ENCODE measurements at regions not wholly inside any gene's neighbourhood (a gene's known extent, or its start where the extent isn't known, plus 50 kb on each side); places are given as distances from the start of the nearest gene placed in this dataset.

DNA sequence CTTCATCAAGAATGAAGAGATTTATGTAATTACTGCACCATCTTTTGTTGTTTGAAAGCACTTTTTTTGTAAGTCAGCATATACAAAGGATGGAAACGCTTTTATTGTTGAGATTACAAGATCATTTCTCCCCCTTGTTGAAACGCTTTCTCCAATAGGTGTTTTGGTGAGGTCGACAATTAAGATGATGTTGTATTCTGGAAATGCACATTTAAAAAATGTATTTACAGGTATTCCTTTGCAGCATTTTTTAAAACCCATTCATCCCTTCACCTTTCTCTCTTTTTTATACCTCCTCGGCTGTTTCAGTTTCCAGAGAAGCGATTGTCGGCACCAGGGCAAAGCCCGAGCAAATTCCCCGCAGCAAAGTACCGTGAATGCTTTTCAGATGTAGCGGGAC, 499.9 kb downstream of the VRK1 start:
- H3K27me3 ChIP-seq (ENCODE audit: control insufficient read depth, insufficient read depth, low read length), result no peaks in the 10 kb centered on the region
- no peaks in the 10 kb centered on the region for H3K79me2 ChIP-seq
- H3K36me3 ChIP-seq (ENCODE audit: control insufficient read depth, insufficient read depth, low read length), result no peaks in the 10 kb centered on the region
- H3K27ac ChIP-seq, result no peak overlapping the region
- TF ChIP-seq, protein P1, sequence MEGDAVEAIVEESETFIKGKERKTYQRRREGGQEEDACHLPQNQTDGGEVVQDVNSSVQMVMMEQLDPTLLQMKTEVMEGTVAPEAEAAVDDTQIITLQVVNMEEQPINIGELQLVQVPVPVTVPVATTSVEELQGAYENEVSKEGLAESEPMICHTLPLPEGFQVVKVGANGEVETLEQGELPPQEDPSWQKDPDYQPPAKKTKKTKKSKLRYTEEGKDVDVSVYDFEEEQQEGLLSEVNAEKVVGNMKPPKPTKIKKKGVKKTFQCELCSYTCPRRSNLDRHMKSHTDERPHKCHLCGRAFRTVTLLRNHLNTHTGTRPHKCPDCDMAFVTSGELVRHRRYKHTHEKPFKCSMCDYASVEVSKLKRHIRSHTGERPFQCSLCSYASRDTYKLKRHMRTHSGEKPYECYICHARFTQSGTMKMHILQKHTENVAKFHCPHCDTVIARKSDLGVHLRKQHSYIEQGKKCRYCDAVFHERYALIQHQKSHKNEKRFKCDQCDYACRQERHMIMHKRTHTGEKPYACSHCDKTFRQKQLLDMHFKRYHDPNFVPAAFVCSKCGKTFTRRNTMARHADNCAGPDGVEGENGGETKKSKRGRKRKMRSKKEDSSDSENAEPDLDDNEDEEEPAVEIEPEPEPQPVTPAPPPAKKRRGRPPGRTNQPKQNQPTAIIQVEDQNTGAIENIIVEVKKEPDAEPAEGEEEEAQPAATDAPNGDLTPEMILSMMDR (IDR thresholded peaks at IDR 0.05), result no peak
- no peak overlapping the region for H3K9ac ChIP-seq
- H3K4me2 ChIP-seq (ENCODE audit: low read length), result no peak overlapping the region
- H3K4me3 ChIP-seq (ENCODE audit: low read depth, low read length), result no peak overlapping the region
- no peaks in the 10 kb centered on the region for H3K9me3 ChIP-seq (ENCODE audit: control insufficient read depth, low read length)
- no peaks in the 10 kb centered on the region for H3K4me1 ChIP-seq
- no peak overlapping the region for H2AFZ ChIP-seq

DNA sequence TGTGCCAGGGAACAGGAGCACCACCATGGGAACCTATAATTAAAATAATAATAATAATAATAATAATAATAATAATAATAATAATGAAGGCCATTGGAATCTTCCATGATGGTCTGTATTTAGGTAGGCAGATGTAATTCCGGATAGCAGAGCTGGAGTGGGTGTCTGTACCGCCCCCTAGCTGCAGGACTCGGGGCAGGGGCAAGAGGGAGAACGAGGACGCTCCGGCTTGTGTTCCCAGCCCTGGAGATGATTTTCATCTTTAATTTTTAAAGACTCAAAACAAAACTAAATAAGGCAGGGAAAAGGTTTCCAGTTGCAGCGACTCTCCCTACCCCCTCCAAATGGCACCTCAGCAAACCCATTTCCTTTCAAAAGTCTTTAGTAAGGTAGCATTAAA, 501.1 kb downstream of the VRK1 start:
- Histone ChIP-seq H3K4me1 (no peaks in the 10 kb centered on the region), H3K27me3 (ENCODE audit: control insufficient read depth, insufficient read depth, low read length) (no peaks in the 10 kb centered on the region), H3K4me3 (ENCODE audit: low read depth, low read length) (no peak overlapping the region), H3K9me3 (ENCODE audit: control insufficient read depth, low read length) (no peaks in the 10 kb centered on the region), H3K9ac (no peak overlapping the region), H2AFZ (no peak overlapping the region), H3K4me2 (ENCODE audit: low read length) (no peak overlapping the region), H3K36me3 (ENCODE audit: control insufficient read depth, insufficient read depth, low read length) (no peaks in the 10 kb centered on the region), H3K27ac (no peak overlapping the region), H3K79me2 (no peaks in the 10 kb centered on the region)
- TF ChIP-seq, protein P1 (IDR thresholded peaks at IDR 0.05), result no peak

DNA sequence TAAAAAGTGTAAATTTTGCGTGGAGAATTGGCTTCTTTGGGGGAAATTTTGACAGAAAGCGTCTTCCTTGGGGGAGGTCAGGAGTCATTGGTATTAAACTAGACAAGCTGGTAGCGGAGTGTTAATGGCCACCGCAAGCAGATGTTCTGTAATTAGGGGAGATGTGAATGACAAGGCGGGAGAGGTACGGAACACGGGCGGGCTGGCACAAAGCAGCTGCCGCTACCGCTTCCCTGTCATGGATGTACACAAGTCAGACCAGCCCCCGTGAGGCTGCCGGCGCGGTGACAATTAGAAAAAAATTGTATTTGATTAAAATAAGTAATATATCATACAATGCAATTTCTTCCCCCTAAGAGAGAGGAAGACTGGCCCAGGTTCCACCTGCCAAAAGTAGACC, 501.6 kb downstream of the VRK1 start:
- H2AFZ ChIP-seq, result no peak overlapping the region
- H3K27ac ChIP-seq, result no peak overlapping the region
- H3K4me3 ChIP-seq (ENCODE audit: low read depth, low read length), result no peak overlapping the region
- H3K9ac ChIP-seq, result no peak overlapping the region
- H3K9me3 ChIP-seq (ENCODE audit: control insufficient read depth, low read length), result no peaks in the 10 kb centered on the region
- no peak overlapping the region for H3K4me2 ChIP-seq (ENCODE audit: low read length)
- no peaks in the 10 kb centered on the region for H3K4me1 ChIP-seq
- H3K27me3 ChIP-seq (ENCODE audit: control insufficient read depth, insufficient read depth, low read length), result no peaks in the 10 kb centered on the region
- TF ChIP-seq, protein P1 (IDR thresholded peaks at IDR 0.05), result no peak
- H3K79me2 ChIP-seq, result no peaks in the 10 kb centered on the region
- H3K36me3 ChIP-seq (ENCODE audit: control insufficient read depth, insufficient read depth, low read length), result no peaks in the 10 kb centered on the region

DNA sequence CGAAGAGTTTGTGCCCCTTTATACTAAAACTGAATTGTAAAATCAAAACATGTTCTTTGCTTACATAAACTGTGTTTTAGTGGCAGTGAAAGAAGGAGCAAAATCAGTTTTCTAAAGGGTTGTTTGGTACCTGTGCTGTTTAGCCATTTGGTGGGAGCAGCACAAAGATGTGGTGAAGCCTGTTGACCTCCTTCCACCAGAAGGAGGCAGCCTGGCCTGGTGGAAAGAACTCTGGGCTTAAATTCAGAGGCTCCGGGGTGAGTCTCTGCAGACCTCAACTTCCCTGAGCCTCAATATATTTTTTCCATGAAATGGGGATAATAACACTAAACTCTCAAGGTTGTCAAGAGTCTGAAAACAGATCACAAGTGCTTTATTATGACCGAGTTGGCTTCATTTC, 502.5 kb downstream of the VRK1 start:
- no peak overlapping the region for H2AFZ ChIP-seq
- H3K4me1 ChIP-seq, result no peaks in the 10 kb centered on the region
- no peak overlapping the region for H3K27ac ChIP-seq
- H3K4me3 ChIP-seq (ENCODE audit: low read depth, low read length), result no peak overlapping the region
- no peak overlapping the region for H3K4me2 ChIP-seq (ENCODE audit: low read length)
- H3K79me2 ChIP-seq, result no peaks in the 10 kb centered on the region
- no peaks in the 10 kb centered on the region for H3K27me3 ChIP-seq (ENCODE audit: control insufficient read depth, insufficient read depth, low read length)
- no peak overlapping the region for H3K9ac ChIP-seq
- H3K9me3 ChIP-seq (ENCODE audit: control insufficient read depth, low read length), result no peaks in the 10 kb centered on the region
- TF ChIP-seq, protein P1 (IDR thresholded peaks at IDR 0.05), result no peak
- no peaks in the 10 kb centered on the region for H3K36me3 ChIP-seq (ENCODE audit: control insufficient read depth, insufficient read depth, low read length)

DNA sequence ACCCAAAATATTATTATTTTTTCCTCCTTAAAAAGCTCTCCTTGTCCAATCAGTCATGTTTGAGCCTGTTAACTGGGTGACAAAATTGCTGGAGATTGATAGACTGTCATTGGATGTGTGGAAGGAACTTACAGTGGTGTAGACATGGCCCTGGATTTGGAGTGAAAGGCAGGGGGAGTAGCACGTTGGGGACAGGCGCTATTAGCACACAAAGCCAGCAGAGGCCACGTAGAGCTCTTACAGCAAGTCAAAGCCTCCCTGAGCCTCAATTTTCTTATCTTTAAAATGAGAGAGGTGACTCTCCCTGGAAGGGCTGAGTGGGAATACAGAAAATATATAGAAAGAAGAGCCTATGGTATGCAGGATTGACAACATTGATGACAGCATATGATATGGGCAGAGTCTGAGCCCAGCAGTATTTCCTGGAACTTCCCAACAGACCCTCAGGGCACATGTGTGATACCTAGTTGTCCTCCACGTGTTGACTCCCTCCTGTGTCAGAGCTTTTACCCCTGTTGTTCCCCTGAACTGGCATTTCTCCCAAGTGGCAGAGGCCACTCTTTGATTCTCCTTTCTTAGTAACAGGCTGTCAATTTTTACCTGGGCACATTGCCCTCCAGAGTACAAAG, 504.9 kb downstream of the VRK1 start:
- TF ChIP-seq, protein P1 (IDR thresholded peaks at IDR 0.05), result no peak
- Histone ChIP-seq H3K36me3 (ENCODE audit: control insufficient read depth, insufficient read depth, low read length) (no peaks in the 10 kb centered on the region), H2AFZ (no peak overlapping the region), H3K9me3 (ENCODE audit: control insufficient read depth, low read length) (no peaks in the 10 kb centered on the region), H3K9ac (no peak overlapping the region), H3K4me1 (no peaks in the 10 kb centered on the region), H3K4me2 (ENCODE audit: low read length) (no peak overlapping the region), H3K27ac (no peak overlapping the region), H3K27me3 (ENCODE audit: control insufficient read depth, insufficient read depth, low read length) (no peaks in the 10 kb centered on the region), H3K4me3 (ENCODE audit: low read depth, low read length) (no peak overlapping the region), H3K79me2 (no peaks in the 10 kb centered on the region)
